HepG2 (cell line): ENCODE measurements at regions not wholly inside any gene's neighbourhood (a gene's known extent, or its start where the extent isn't known, plus 50 kb on each side); places are given as distances from the start of the nearest gene placed in this dataset.

ENCODE experiments used
- ARNT ChIP-seq: fragments of 450-650 bp; IDR thresholded peaks from 2 replicates; pipeline ENCODE4 v1.6.1; 2017
- CTCF ChIP-seq: sonication (generic); formaldehyde crosslinking; IDR thresholded peaks from 2 replicates; pipeline ENCODE4 v1.5.0; 2020; ENCODE audit warnings: mild to moderate bottlenecking, missing genetic modification reagents, moderate library complexity
- ETS1 ChIP-seq: sonication (generic); formaldehyde crosslinking; IDR thresholded peaks from 2 replicates; pipeline ENCODE4 v1.4.0; 2020; ENCODE audit warnings: missing genetic modification reagents
- RBAK ChIP-seq: sonication (generic); formaldehyde crosslinking; IDR thresholded peaks from 2 replicates; pipeline ENCODE4 v1.5.1; 2020; ENCODE audit warnings: mild to moderate bottlenecking, missing genetic modification reagents
- SMC3 ChIP-seq: IDR thresholded peaks from 2 replicates; pipeline ENCODE4 v1.6.1; 2011; ENCODE audit warnings: low read length, improper control_type of control experiment
- ZBTB2 ChIP-seq: sonication (generic); formaldehyde crosslinking; IDR thresholded peaks from 2 replicates; pipeline ENCODE4 v1.8.0; 2022; ENCODE audit warnings: low read depth, missing genetic modification reagents
- ZNF530 ChIP-seq: sonication (generic); formaldehyde crosslinking; IDR thresholded peaks from 2 replicates; pipeline ENCODE4 v1.5.0; 2020; ENCODE audit warnings: low read depth, mild to moderate bottlenecking, missing genetic modification reagents

- TF ChIP-seq CTCF (CRISPR knock-in tag): no peak
- no peak for TF ChIP-seq ARNT
- no peak for TF ChIP-seq RBAK (CRISPR knock-in tag)
- TF ChIP-seq ETS1: no peak
- TF ChIP-seq SMC3: no peak
- no peak for TF ChIP-seq ZBTB2 (CRISPR knock-in tag)
- TF ChIP-seq ZNF530 (CRISPR knock-in tag): no peak
Measured at GRCh38 chr15:66927201-66928077, 138.0 kb upstream of the SMAD3 start.
